CD4-positive, alpha-beta T cell treated with Interleukin-4 for 4 hours (primary cell): ENCODE measurements at regions not wholly inside any gene's neighbourhood (a gene's known extent, or its start where the extent isn't known, plus 50 kb on each side); places are given as distances from the start of the nearest gene placed in this dataset.

ENCODE experiments used
- DNase-seq: peaks from one replicate; pipeline ENCODE4 v3.0.0-alpha.2; 2020

GRCh38 chr5:62698756-62699155 is 120.1 kb downstream of the LRRC70 start:
- DNase-seq, result no peak

GRCh38 chr5:62695274-62695673 is 116.7 kb downstream of the LRRC70 start:
- DNase-seq, result no peak

GRCh38 chr5:62692946-62693713 is 114.5 kb downstream of the LRRC70 start:
- DNase-seq, result no peak

- no peak for DNase-seq
Measured at GRCh38 chr5:62691946-62692345, 113.3 kb downstream of the LRRC70 start.

- DNase-seq, result no peak
Measured at GRCh38 chr5:62690421-62690820, 111.8 kb downstream of the LRRC70 start.

GRCh38 chr5:62689599-62690368 is 111.2 kb downstream of the LRRC70 start:
- no peak for DNase-seq

- no peak for DNase-seq
Measured at GRCh38 chr5:62686692-62687091, 108.1 kb downstream of the LRRC70 start.

GRCh38 chr5:62685221-62685620 is 106.6 kb downstream of the LRRC70 start:
- no peak for DNase-seq

- no peak for DNase-seq
Measured at GRCh38 chr5:62684310-62684709, 105.7 kb downstream of the LRRC70 start.

- no peak for DNase-seq
Measured at GRCh38 chr5:62682059-62682458, 103.4 kb downstream of the LRRC70 start.

- no peak for DNase-seq
Measured at GRCh38 chr5:62681117-62681850, 102.7 kb downstream of the LRRC70 start.

GRCh38 chr5:62680121-62680520 is 101.5 kb downstream of the LRRC70 start:
- DNase-seq, result no peak
